Trophoblast cell (in vitro differentiated cells and primary cell): ENCODE measurements at regions not wholly inside any gene's neighbourhood (a gene's known extent, or its start where the extent isn't known, plus 50 kb on each side); places are given as distances from the start of the nearest gene placed in this dataset.

ENCODE experiments used
- DNase-seq, 2 donors: peaks; one replicate each; pipeline ENCODE4 v3.0.0-alpha.2; 2016
- H2AFZ ChIP-seq: 2 replicates; pipeline ENCODE4 v1.6.1; 2013; ENCODE audit warnings: low read length, moderate library complexity, mild to moderate bottlenecking; ENCODE audit not compliant: insufficient read depth, poor library complexity
- H2AK5ac ChIP-seq: 2 replicates; pipeline ENCODE4 v1.6.1; 2013; ENCODE audit warnings: mild to moderate bottlenecking, low read length
- H2BK120ac ChIP-seq: 2 replicates; pipeline ENCODE4 v1.6.1; 2013; ENCODE audit warnings: low read length, mild to moderate bottlenecking, moderate library complexity; ENCODE audit not compliant: insufficient read depth, poor library complexity
- H2BK12ac ChIP-seq: 2 replicates; pipeline ENCODE4 v1.6.1; 2013; ENCODE audit warnings: mild to moderate bottlenecking, low read length, moderate library complexity
- H2BK5ac ChIP-seq: 2 replicates; pipeline ENCODE4 v1.6.1; 2013; ENCODE audit warnings: low read length, low read depth, moderate library complexity, mild to moderate bottlenecking; ENCODE audit not compliant: poor library complexity
- H3K14ac ChIP-seq: 2 replicates; pipeline ENCODE4 v1.6.1; 2013; ENCODE audit warnings: mild to moderate bottlenecking, low read length
- H3K18ac ChIP-seq: 2 replicates; pipeline ENCODE4 v1.6.1; 2013; ENCODE audit warnings: mild to moderate bottlenecking, low read length
- H3K23ac ChIP-seq: 2 replicates; pipeline ENCODE4 v1.6.1; 2013; ENCODE audit warnings: low read length
- H3K27ac ChIP-seq: 2 replicates; pipeline ENCODE4 v1.5.1; 2013; ENCODE audit warnings: low read depth, mild to moderate bottlenecking, inconsistent platforms, low read length, moderate library complexity
- H3K27me3 ChIP-seq: 2 replicates; pipeline ENCODE4 v1.6.1; 2013; ENCODE audit warnings: inconsistent platforms, mild to moderate bottlenecking, low read length, moderate library complexity; ENCODE audit not compliant: insufficient read depth
- H3K36me3 ChIP-seq, 2 experiments: 1 replicate in 1 of 2; 2 replicates in 1 of 2; pipeline ENCODE4 v1.6.1; 2013; ENCODE audit warnings: low read length in 2 of 2, mild to moderate bottlenecking in 2 of 2, moderate library complexity in 1 of 2; ENCODE audit not compliant: insufficient read depth in 2 of 2, control insufficient read depth in 1 of 2
- H3K4ac ChIP-seq: 2 replicates; pipeline ENCODE4 v1.6.1; 2013; ENCODE audit warnings: low read depth, mild to moderate bottlenecking, low read length, moderate library complexity
- H3K4me1 ChIP-seq, 2 experiments: 1 replicate in 1 of 2; 2 replicates in 1 of 2; pipeline ENCODE4 v1.6.1; 2013; ENCODE audit warnings: low read length in 2 of 2, mild to moderate bottlenecking in 2 of 2, moderate library complexity in 1 of 2; ENCODE audit not compliant: insufficient read depth in 2 of 2, control insufficient read depth in 1 of 2
- H3K4me2 ChIP-seq: 2 replicates; pipeline ENCODE4 v1.6.1; 2013; ENCODE audit warnings: inconsistent platforms, mild to moderate bottlenecking, low read length, moderate library complexity
- H3K4me3 ChIP-seq: 2 replicates; pipeline ENCODE4 v1.5.1; 2013; ENCODE audit warnings: mild to moderate bottlenecking, low read depth, low read length, inconsistent platforms
- H3K79me1 ChIP-seq: one replicate; pipeline ENCODE4 v1.6.1; 2013; ENCODE audit warnings: low read length
- H3K79me2 ChIP-seq: 2 replicates; pipeline ENCODE4 v1.6.1; 2013; ENCODE audit warnings: low read length, mild to moderate bottlenecking; ENCODE audit not compliant: control insufficient read depth, insufficient read depth, poor library complexity
- H3K9ac ChIP-seq: 2 replicates; pipeline ENCODE4 v1.6.1; 2013; ENCODE audit warnings: mild to moderate bottlenecking, low read length
- H3K9me3 ChIP-seq: 2 replicates; pipeline ENCODE4 v1.6.1; 2013; ENCODE audit warnings: low read depth, mild to moderate bottlenecking, control low read depth, inconsistent platforms, low read length; ENCODE audit not compliant: insufficient read depth
- H4K12ac ChIP-seq: 2 replicates; pipeline ENCODE4 v1.6.1; 2013; ENCODE audit warnings: low read depth, mild to moderate bottlenecking, low read length, moderate library complexity
- H4K8ac ChIP-seq: 2 replicates; pipeline ENCODE4 v1.6.1; 2013; ENCODE audit warnings: low read depth, mild to moderate bottlenecking, low read length, moderate library complexity
- H4K91ac ChIP-seq: one replicate; pipeline ENCODE4 v1.6.1; 2013; ENCODE audit warnings: low read depth, mild to moderate bottlenecking, low read length, moderate library complexity
- WGBS: extraction: QIAGEN DNeasy Blood & Tissue Kit; methylation state at CpG from one replicate; pipeline ENCODE4 v1.1.7; 2013; ENCODE audit warnings: missing lambda C conversion rate; ENCODE audit not compliant: insufficient read length, insufficient coverage; ENCODE audit errors: extremely low coverage; 5-methylcytosine and 5-hydroxymethylcytosine counted together

GRCh38 chr4:59387759-59388758 is 1812.1 kb upstream of the ADGRL3 start:
- H3K79me2 ChIP-seq, result no peaks in the 10 kb centered on the region
- no peak overlapping the region for H3K18ac ChIP-seq
- H2BK120ac ChIP-seq, result no peak overlapping the region
- H3K4me3 ChIP-seq, result no peak overlapping the region
- no peak overlapping the region for H3K14ac ChIP-seq
- H3K27me3 ChIP-seq, result no peaks in the 10 kb centered on the region
- H3K9ac ChIP-seq, result no peak overlapping the region
- H2BK5ac ChIP-seq, result no peak overlapping the region
- H4K91ac ChIP-seq, result no peak overlapping the region
- H3K79me1 ChIP-seq, result no peaks in the 10 kb centered on the region
- H3K4me2 ChIP-seq, result no peak overlapping the region
- H3K4ac ChIP-seq, result no peak overlapping the region
- WGBS, result no CpG with 5 or more reads among the region's 7 CpGs
- no peak for DNase-seq
- H2AK5ac ChIP-seq, result no peak overlapping the region
- no peak overlapping the region for H2AFZ ChIP-seq
- H4K12ac ChIP-seq, result no peak overlapping the region
- H4K8ac ChIP-seq, result no peak overlapping the region
- no peak overlapping the region for H3K27ac ChIP-seq
- H3K23ac ChIP-seq, result no peak overlapping the region
- H3K4me1 ChIP-seq, result no peaks in the 10 kb centered on the region
- no peaks in the 10 kb centered on the region for H3K9me3 ChIP-seq
- H2BK12ac ChIP-seq, result no peak overlapping the region
- no peaks in the 10 kb centered on the region for H3K36me3 ChIP-seq

DNA sequence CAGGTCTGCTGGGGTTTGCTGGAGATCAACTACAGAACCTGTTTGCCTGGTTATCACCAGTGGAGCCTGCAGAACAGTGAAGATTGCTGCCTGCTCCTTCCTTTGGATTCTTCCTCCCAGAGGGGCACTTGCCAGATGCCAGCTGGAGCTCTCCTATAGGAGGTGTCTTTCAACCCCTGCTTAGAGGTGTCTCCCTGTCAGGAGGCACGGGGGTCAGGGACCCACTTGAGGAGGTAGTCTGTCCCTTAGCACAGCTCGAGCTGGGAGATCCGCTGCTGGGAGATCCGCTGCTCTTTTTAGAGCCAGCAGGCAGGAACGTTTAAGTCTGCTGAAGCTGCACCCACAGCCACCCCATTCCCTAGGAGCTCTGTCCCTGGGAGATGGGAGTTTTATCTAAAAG is 1806.3 kb upstream of the ADGRL3 start:
- Histone ChIP-seq H3K27ac (no peak overlapping the region), H3K79me2 (no peaks in the 10 kb centered on the region), H3K27me3 (no peaks in the 10 kb centered on the region), H3K9ac (no peak overlapping the region), H3K9me3 (peaks cover 3% of the 10 kb centered on the region), H3K4me3 (no peak overlapping the region), H3K4me2 (no peak overlapping the region), H3K18ac (no peak overlapping the region), H4K91ac (no peak overlapping the region), H3K79me1 (no peaks in the 10 kb centered on the region), H3K36me3 (no peaks in the 10 kb centered on the region), H3K4ac (no peak overlapping the region), H2BK5ac (no peak overlapping the region), H3K14ac (no peak overlapping the region), H4K8ac (no peak overlapping the region), H4K12ac (no peak overlapping the region), H3K23ac (no peak overlapping the region), H2BK12ac (no peak overlapping the region), H2AFZ (no peak overlapping the region), H3K4me1 (no peaks in the 10 kb centered on the region), H2AK5ac (no peak overlapping the region), H2BK120ac (no peak overlapping the region)
- WGBS, result no CpG with 5 or more reads among the region's 5 CpGs
- no peak for DNase-seq

- Histone ChIP-seq H4K91ac (no peak overlapping the region), H3K4me3 (no peak overlapping the region), H4K12ac (no peak overlapping the region), H3K79me1 (no peaks in the 10 kb centered on the region), H3K79me2 (no peaks in the 10 kb centered on the region), H3K9ac (no peak overlapping the region), H3K18ac (no peak overlapping the region), H3K27me3 (no peaks in the 10 kb centered on the region), H3K14ac (no peak overlapping the region), H4K8ac (no peak overlapping the region), H2AFZ (no peak overlapping the region), H3K4me1 (no peaks in the 10 kb centered on the region), H3K4ac (no peak overlapping the region), H3K27ac (no peak overlapping the region), H2BK5ac (no peak overlapping the region), H2BK12ac (no peak overlapping the region), H3K9me3 (no peaks in the 10 kb centered on the region), H3K23ac (no peak overlapping the region), H2BK120ac (no peak overlapping the region), H3K4me2 (no peak overlapping the region), H3K36me3 (no peaks in the 10 kb centered on the region), H2AK5ac (no peak overlapping the region)
- no peak for DNase-seq
- no CpG with 5 or more reads among the region's 4 CpGs for WGBS
Observed at GRCh38 chr4:59400334-59400733, 1799.8 kb upstream of the ADGRL3 start.

DNA sequence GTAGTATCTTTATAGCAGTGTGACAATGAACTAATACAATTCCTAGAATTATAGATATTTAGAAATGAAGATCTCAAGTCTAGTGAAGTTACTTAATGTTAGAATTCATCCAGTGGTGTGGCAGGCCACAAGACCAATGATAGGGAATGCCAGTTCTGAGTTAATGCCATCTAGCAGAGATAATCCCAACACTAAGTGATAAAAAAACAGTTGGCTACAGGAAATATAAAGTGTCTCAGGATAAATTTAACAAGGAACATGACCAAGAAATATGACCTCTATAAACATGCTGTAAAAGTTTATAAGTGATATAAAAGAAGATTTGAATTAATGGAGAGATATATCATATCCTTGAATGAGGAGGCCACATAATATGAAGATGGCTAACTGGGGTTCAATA is 1790.5 kb upstream of the ADGRL3 start:
- no peak overlapping the region for H4K8ac ChIP-seq
- H3K4me3 ChIP-seq, result no peak overlapping the region

More for the DNA sequence above, 1790.5 kb upstream of the ADGRL3 start:
- Histone ChIP-seq H3K27me3 (no peaks in the 10 kb centered on the region), H2AK5ac (no peak overlapping the region), H4K91ac (no peak overlapping the region), H4K12ac (no peak overlapping the region), H3K36me3 (no peaks in the 10 kb centered on the region), H3K18ac (no peak overlapping the region), H3K4me1 (no peaks in the 10 kb centered on the region), H3K4ac (no peak overlapping the region), H2BK12ac (no peak overlapping the region), H3K79me1 (no peaks in the 10 kb centered on the region), H3K9me3 (no peaks in the 10 kb centered on the region), H3K23ac (no peak overlapping the region), H3K9ac (no peak overlapping the region), H3K4me2 (no peak overlapping the region), H3K27ac (no peak overlapping the region), H2AFZ (no peak overlapping the region), H2BK5ac (no peak overlapping the region), H3K79me2 (no peaks in the 10 kb centered on the region), H3K14ac (no peak overlapping the region), H2BK120ac (no peak overlapping the region)
- no peak for DNase-seq
